ENCODE measurements at regions not wholly inside any gene's neighbourhood (a gene's known extent, or its start where the extent isn't known, plus 50 kb on each side); places are given as distances from the start of the nearest gene placed in this dataset.

DNA sequence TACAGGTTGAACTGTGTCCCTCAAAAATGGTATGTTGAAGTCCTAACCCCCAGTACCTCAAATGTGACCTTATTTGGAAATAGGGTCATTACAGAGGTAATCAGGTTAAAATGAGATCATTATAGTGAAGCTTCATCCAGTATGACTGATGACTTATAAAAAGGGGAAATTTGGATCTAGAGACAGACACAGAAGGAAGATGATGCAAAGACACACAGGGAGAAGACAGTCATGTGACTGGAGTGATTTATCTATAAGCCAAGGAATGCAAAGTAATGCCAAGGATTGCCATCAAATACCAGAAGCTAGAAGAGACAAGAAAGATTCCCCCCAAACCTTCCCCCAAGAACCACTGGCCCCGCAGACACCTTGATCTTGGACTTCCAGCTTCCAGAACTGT lies 155.2 kb downstream of the RBMX2 start:
- TF ChIP-seq, protein P1, sequence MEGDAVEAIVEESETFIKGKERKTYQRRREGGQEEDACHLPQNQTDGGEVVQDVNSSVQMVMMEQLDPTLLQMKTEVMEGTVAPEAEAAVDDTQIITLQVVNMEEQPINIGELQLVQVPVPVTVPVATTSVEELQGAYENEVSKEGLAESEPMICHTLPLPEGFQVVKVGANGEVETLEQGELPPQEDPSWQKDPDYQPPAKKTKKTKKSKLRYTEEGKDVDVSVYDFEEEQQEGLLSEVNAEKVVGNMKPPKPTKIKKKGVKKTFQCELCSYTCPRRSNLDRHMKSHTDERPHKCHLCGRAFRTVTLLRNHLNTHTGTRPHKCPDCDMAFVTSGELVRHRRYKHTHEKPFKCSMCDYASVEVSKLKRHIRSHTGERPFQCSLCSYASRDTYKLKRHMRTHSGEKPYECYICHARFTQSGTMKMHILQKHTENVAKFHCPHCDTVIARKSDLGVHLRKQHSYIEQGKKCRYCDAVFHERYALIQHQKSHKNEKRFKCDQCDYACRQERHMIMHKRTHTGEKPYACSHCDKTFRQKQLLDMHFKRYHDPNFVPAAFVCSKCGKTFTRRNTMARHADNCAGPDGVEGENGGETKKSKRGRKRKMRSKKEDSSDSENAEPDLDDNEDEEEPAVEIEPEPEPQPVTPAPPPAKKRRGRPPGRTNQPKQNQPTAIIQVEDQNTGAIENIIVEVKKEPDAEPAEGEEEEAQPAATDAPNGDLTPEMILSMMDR (IDR thresholded peaks at IDR 0.05), result no peak
- no peak for TF ChIP-seq POLR2A (IDR thresholded peaks at IDR 0.05)
